ENCODE measurements at regions not wholly inside any gene's neighbourhood (a gene's known extent, or its start where the extent isn't known, plus 50 kb on each side); places are given as distances from the start of the nearest gene placed in this dataset.
A peak's percentile ranks its signal among the peaks of the same experiment; 100 is the strongest.

DNA sequence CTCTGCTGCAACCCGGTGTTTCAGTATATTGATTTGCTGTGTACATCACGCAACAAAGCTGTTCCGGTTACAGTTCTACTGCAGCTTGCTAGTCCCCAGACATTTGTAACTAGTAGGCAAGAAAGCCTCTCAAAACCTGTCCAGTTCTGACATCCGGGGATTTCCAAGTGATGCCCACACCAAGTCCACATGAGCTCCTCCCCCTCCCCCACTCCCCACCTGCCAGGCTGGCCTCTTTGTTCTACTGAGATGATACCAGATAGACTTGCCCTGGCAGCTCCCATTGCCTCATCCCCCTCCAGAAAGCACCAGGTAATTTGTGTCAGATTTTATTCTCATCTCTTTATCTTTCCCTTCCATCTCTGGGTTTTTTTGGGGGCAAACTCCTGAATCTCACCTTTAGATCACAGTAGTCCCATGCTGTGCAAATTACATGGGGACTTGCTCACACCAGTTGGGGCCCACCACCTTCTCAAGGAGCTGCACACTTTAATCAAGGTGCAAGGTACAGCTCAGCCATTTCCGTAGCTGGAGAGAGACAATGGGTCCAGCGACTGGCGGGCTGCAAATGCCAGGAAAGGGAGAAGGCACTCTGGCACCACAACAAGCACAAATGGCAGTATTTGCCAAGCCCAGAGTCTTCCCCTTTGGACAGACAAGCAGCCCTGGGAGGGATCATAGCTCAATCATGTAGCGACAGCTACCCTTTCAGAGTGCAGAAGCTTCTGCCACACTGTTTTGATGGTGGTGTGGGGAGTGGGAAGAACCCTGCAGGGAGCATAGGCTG, 183.1 kb downstream of the CYLD start:
- DNase-seq (ENCODE audit: low read depth in 2 of 2) = no peak

DNA sequence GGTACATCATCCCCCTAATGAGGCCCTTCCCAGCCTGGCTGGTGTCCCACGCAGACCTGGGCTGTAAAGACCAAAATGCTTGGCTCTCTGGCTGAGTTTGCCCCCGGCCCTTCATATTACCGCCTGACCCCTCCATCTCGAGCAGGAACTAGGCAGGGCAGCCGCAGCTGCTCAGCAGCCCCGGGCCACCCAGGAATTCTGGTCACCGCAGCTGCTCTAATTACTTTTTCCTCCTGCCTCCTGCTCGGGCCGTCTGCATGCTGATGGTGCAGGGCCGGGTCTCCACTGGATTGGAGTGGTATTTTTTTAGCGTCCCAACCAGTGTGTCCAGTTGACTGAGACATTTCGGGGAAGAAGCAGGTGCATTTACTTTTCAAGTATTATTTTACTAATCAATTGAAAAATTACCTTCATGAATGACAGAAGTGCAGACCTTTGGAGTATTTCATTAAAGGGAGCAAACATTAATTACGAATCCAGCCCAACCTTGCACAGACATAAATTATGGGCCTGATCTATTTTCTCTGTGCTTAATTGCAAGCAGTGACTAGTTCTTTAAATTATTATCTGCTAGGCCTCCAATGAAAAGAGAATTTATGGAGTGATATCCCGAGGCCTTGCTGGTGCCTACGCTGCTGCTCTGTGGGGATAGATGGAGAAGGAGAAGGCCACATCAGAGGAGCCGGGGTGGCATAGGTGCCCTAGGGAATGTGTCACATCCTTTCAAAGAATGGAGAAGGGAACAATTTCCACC, 176.2 kb downstream of the CYLD start:
- DNase-seq (ENCODE audit: low read depth in 2 of 2) = no peak

DNA sequence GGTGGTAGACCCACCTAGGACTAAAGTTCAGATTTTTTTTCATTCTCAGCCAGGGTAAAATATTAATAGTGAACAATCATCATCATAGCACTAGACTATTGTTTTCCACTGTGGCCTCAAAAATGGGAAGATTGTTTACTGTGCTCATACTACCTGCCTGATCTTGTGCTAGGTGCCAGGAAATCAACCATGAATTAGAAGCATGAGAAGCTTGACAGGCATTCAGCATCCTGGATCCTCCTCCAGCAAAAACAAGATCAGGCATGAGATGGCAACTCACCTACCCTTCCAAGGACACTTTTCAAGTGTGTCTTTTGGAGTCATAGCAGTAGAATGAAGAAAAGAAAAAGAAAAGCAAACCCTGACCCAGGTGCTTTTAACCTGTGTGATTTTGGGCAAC, 174.2 kb downstream of the CYLD start:
- no peak for DNase-seq (ENCODE audit: low read depth in 2 of 2)

DNA sequence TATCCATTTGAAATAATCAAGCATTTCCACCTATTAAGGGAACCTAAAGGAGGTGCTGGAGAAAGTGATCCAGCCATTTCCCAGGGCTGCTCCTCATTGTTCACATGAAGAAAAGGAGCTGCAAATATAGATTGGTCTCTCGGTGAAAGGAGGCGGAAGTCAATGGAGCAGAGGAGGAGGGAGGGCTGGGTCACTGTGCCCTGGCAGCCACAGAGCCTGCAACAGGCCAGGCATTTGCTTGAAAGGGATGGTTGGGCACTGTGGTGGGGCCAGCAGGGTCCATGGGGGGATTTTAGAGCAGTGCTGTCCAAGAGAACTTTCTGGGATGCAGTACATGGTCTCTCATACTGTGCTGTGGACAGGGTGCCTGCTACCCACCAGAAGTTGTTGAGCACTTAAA, 173.2 kb downstream of the CYLD start:
- DNase-seq (ENCODE audit: low read depth in 2 of 2) = no peak

DNA sequence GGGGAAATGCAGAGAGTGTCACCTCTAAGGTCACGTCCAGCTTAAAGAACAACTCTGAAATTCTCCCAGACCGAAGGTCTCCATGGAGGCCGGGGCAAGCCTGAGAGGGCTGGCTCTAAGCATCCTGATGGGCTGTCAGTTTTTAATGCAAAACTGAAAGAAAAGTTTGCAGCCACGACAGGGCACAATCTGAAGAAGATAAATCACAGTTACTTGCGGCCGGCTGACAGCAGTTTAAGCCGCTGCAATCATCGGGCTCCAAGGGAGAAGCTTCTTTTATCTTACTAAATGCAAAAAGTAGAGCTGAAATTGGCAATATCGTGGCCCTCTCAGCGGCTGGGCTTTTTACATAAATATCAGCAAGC, 168.8 kb downstream of the CYLD start:
- no peak for DNase-seq (ENCODE audit: low read depth in 2 of 2)

DNA sequence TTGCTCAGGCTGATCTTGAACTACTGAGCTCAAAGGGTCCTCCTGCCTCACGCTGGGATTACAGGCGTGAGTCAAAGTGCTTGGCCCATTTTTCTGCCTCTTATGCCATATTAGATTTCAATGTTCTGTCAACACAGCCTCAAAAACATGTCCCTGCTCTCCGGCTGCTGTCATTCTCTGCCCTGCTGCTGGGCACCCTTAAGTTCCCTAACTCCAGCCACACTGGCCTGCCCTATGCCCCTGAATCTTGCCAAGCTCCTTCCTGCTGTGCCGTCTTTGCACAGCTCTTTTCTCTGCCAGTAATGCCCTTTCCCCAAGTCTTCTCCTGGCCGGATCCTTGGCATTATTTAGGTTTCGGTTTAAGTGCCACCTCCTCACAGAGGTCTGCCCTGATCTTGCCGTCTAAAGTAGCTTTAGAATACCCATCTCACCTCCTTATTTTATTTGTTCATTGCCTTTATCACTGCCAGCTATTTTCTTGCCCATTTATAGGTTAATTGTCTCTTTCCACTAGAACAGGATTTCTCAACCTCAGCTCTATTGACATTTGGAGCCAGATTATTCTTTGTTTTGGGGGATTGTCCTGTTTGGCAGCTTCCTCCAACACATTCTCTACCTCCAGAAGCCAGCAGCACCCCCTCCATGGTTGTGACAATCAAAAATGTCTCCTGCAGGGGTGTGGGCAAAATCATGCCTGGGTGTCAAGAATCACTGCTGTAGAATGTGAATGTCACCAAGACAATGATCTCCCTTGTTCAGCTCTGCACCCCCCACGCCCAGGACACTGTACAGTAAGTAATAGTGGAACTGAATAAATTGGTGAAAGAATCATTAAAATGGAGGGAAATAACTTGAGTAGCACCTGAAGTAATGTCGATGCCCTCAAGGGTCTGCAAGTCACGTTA, 168.2 kb downstream of the CYLD start:
- no peak for DNase-seq (ENCODE audit: low read depth in 2 of 2)

DNA sequence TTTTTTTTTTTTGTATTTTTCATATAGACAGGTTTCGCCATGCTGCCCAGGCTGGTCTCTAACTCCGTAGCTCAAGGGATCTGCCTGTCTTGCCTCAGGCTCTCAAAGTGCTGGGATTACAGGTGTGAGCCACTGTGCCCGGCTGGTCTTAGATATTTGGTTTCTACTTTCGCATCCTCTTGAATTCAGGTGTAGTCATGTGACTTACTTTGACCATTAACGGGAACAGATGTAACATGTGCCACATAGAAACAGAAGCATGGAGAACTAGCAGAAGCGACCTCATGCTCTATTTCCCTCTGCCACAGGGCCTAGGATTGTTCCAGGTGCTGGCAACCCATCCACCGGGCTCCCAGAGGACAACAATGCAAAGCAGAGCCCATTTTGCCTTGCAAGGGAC, 166.6 kb downstream of the CYLD start:
- DNase-seq (ENCODE audit: low read depth in 2 of 2) = no peak

DNA sequence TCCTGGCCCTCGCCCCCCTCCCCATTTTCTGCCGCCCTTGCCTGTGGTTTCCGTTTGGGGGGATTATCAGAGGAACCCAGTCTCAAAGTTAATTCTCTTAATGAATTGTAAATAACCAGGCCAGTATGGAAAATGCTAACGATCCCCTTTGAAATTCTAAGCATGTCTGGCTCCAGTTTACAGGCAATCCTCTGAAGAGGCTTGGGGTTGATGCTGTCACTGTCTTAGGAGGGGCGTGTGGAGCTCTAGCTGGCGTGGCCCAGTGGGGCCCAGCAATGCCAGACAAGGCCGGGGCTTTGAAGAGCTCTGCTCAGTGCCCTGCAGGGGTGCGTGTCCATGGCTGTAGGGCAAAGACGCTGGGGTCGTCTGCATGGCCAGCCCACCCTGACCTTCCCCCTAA, 164.6 kb downstream of the CYLD start:
- DNase-seq (ENCODE audit: low read depth in 2 of 2) = no peak

DNA sequence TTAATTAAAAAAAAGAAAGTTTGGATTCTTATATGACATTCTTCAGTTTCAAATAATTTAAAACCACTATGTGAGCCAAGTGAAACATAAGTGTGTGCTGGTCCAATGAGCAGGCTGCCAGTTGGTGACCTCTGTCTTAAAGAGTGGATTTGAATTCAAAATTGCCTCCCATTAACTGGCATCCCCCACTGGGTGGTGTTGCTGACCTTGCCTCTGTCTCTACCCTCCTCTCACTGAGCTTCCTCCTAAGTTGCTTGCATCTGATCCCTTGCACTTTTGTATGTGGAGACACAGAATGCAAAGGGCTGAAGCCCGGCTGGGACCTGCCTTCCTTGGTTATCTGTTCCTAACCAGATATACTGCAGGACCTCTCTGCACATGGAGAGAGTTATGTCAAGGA, 160.6 kb downstream of the CYLD start:
- no peak for DNase-seq (ENCODE audit: low read depth in 2 of 2)

DNA sequence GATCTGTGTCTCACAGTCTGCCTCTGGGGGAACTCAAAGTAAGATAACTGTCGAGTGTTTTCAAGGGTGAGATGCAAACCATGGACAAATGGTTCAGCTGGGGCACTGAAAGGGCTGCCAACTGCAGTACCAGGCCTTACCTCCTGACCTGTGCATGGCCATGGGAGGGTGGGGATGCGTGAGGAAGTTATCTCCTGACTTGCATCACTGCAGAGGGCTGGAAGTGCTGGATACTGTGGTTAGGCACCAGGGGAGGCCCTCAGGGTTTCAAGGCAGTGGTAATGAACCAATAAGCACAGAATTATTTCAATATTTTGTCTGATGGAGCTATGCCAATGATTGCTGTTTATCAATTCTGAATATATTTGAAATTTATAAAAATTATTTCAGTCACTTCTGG, 159.2 kb downstream of the CYLD start:
- no peak for DNase-seq (ENCODE audit: low read depth in 2 of 2)

DNA sequence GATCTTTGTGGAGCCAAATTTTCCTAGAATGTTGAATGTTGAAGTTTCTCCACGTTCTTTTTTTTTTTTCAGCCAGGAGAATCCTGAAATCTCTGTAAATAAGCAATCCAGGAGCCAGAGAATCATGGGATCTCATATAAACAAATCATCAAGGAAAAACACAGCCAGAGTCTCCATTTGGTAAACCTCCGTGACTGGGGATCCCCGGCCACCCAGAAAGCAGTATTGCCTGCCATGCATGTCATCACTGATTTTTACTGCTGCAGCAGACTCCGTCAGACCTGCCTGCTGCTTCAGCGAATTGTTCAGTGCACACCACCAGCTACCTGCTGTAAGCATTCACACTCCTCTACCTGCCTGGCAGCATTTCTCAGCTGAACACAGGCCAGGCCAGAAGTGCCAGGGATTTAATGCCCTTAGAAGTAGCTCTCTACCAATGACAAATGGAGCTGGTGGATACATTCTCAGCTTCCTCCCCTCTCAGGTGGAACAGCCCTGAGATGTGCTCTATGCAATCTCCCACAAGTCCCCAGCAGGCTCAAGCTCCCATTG, 158.6 kb downstream of the CYLD start:
- no peak for DNase-seq (ENCODE audit: low read depth in 2 of 2)

DNA sequence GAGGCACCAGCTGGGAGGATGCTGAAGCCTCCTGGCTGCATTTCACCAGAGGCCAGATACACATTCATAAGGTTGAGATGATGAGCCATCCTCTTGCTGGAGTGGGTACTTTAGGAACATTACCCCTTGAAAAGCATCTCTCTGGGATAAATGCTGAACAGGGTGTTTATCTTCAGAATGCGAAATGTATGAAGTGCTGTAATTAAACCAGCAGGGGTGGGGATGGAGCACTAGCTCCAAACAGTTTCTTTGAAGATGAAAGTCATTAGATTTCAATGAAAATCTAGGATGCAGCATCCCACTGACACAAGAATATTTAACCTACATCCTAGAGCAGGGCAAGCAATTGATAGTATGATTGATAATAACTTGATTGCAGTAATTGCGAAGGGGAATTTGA, 158.1 kb downstream of the CYLD start:
- DNase-seq (ENCODE audit: low read depth in 2 of 2) = no peak

DNA sequence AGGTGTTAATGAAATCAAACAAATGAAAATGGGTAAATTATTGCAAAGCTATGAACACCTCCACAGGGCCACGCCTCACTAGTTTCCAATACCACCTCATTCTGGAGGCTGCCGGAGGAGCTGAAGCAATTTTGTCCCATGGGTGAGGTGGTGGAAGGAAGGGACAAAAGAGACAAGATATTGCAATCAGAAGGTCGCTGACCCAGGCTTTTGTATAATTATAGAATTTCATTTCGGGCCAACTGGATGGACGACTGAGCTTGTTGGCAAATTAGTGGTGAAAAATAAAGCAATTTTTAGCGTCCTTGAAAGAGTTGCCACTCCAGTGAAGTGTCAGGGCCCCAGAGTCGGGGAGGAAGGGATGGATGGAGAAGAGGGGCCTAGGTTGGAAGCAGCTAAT, 147.9 kb downstream of the CYLD start:
- no peak for DNase-seq (ENCODE audit: low read depth in 2 of 2)

DNA sequence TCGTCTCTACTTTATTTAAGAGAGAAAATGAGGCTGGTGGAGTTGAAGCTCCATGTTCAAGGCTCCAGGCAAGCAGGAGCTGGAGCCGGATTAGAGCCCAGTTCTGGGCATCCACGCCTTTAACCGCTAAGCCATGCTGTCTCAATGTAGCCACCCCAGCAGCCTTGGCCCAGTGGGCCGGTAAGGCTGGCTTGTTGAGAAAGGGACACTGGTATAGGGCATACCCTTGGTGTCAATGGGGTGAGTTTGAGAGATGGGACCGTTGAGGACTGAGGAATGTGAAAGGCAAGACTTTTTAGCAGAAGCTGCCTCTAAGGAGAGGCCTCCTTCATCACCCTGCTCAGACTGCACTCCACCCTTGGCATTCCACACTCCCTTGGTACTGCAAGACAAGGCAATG, 147.4 kb downstream of the CYLD start:
- no peak for DNase-seq (ENCODE audit: low read depth in 2 of 2)

DNA sequence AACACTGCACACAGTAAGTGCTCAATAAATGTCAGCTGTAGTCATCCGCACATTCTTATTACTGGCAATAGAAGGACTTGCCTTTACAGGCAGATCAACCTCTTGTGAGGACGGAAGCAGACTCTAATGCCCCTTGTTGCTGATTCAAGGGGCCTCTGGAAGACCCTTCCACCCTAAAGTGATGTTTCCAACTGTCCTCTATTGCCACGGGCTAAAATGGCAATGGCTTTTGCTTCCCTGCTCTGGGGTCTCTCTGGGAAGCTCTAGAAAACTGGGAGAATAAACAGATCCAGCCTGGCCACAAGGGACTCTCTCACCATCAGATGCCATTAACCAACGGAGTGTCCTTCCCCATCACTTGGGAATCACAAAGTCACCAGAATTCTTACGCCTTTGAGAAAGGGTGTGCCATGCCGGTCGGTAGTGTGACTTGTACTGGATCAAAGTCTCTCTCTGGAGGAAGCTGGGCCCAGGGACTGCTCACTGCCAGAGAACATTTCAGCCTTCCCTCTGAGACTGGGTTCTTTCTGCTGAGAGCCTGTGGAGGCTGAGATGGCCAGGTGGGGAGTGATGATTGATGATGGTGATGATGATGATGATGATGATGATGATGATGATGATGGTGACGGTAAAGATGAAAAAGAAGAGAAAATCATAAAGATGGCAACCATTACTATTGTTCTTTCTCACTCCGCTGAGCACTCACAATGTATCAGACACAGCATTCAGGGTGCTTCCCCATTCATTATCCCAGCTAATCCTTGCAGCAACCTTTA, 146.8 kb downstream of the CYLD start:
- DNase-seq (ENCODE audit: low read depth in 2 of 2) = no peak

DNA sequence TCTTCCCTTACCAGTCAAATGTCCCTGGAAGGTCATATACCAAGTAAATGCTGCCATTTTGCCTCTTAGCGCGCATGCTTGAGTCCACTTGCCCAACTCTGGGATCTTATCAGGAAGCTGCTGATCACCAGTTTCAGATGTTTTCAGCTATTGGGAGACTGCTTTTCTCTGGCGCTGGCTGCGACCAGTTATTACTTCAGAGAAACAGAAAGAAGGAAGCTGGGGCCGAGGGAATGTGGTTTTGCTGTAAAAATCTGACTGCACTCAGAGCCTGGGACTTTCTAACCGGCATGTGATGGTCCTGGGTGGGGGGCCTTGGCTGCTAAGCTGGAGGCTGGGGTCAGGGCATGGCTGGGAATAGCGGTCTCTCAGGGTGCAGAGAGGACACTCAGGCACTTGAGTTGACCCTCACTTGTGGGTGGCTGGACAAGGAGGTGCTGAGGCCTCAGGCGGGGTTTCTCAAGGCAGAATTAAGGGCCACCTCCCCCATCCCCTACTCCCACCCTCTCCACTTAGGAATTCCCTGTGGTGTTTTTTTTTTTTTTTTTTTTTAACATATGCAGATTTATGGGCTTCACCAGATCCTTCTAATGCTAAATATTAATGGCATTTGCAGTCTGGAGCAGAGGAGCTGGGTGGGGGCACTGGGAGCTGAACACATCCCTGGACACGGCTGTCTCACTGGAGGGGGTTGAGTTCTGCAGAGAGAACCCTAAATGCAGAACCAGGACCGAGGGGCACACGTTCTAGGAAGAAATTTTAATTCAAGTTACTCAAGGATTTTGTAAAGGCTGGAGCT, 145.8 kb downstream of the CYLD start:
- DNase-seq (ENCODE audit: low read depth in 2 of 2) = no peak

DNA sequence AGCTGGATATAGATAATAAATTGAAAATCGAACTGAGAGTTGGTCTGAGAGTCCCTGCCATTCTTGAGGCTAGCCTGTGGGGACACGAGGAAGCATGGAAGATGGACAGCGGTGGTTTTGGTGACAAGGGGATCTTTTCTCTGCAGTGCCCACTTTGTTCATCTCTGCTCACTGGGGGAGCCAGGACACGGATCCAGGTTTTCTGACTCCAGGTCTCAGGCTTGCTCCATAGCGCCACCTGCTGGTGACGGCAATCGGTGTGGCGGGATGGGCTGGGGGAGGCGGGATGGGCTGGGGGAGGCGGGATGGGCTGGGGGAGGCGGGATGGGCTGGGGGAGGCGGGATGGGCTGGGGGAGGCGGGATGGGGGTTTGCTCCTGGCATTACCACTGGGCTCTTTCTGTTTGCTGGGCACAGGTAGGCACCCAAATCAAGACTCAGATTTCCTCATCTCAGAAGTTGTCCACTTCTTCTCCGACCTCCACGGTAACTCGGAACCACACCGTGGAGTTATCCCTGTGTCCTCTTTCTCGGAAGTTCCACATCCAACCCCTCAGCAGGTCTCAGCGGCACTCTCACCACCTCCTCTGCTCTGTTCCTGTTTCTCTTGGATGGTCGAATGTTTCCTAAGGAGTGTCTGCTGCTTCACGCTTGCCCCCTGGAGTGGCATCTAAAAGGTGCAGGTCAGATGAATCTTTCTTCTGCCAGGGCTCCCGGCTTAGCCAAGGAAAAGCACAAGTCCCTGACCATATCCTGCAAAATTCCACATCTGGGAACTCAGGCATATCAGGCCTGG, 142.4 kb downstream of the CYLD start:
- peak; percentile 4 to 21 for DNase-seq (ENCODE audit: low read depth in 2 of 2)

DNA sequence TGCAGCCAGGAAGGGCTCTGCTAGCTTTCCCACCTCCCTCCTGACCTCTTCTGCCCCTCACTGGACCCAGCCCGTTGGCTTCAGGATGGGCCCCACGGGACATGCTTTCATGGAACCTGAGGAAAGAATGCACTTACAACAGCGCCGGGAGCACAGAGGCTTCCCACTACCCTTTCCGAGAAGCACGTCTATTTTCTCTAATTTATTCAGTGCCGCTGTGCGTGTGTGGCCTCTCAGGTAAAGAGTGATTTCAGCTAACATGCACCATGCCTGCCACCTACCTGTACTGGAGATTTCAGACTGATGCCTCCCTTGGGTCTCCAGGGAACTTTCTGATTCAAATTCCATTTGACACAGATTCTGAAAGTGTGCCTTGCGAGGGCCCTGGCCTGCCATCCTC, 140.1 kb downstream of the CYLD start:
- DNase-seq (ENCODE audit: low read depth in 2 of 2) = no peak

DNA sequence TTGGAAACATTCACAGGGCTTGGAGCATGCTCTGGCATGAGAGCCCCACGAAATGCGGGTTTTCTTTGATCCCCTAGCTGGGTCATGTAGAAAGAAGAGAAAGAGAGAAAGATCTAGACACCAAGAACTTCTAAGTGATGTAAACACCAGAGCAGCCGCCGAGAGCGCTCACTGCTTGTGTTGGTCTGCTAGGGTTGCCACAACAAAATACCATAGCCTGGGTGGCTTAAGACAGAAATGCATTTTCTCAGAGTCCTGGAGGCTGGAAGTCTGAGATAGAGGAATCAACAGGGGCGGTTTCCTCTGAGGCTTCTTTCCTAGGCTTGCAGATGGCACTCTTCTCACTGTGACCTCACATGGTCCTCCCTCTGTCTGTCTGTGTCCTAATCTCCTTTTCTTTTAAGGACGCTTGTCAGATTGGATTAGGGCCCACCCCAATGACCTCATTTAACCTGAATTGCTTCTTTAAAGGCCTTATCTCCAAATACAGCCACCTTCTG, 139.5 kb downstream of the CYLD start:
- DNase-seq (ENCODE audit: low read depth in 2 of 2) = no peak

DNA sequence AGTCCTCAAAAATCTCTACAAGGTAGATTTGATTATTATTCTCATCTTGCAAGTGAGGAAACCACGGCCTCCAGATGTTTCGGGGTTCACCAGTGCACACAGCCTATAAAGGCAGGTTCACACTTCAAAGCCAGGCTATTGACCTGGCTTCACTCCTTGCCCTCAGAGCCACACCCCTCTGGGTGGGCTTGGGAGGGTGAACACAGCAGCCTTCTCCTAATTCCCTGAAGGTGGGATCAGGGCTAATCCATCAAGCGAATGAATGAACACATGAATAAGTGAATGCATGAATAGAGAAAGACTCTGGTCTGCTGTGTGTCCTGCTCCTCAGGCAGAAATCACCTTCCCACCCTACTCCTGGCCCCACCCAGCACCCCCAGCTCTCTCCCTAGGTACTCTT, 139.0 kb downstream of the CYLD start:
- no peak for DNase-seq (ENCODE audit: low read depth in 2 of 2)
